ENCODE measurements at regions not wholly inside any gene's neighbourhood (a gene's known extent, or its start where the extent isn't known, plus 50 kb on each side); places are given as distances from the start of the nearest gene placed in this dataset.

DNA sequence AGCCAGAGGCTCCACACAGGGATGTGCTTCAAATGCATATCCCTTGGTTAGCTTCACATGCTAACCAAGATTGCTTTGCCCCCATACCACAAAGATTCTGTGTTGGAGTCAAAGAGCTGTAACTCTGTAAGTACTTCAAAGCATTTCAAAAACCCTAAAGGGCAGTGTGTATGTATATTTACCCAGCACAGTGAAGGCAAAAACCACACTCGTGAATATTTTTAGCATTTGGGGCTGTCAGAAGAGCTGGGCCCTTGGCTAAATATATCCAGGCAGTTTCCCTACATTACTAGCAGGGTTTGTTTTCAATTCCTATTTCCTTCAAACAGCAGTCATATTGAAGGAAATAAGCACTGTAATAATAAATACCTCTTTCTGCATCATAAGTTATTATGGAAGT is 84.2 kb upstream of the STEAP1B start:
- Histone ChIP-seq H2AFZ (ENCODE audit: insufficient read depth, low read depth, low read length, poor library complexity, severe bottlenecking) (no peak overlapping the region), H3K27ac (ENCODE audit: low read length in 2 of 2) (peak overlapping the region in 1 of 2 donors; percentile 24), H3K9ac (ENCODE audit: low read length) (peak overlapping the region; percentile 28), H3K27me3 (replicated peaks in 1 of 4; ENCODE audit: control extremely low read depth in 1 of 4, control insufficient read depth in 3 of 4, insufficient read depth in 4 of 4, low read length in 3 of 4) (no peaks in the 10 kb centered on the region), H3K4me1 (ENCODE audit: control insufficient read depth in 2 of 2, insufficient read depth in 2 of 2, low read length in 2 of 2) (peaks cover 47 to 50% of the 10 kb centered on the region in 2 donors), H3K9me3 (ENCODE audit: control extremely low read depth in 1 of 3, control insufficient read depth in 2 of 3, insufficient read depth in 1 of 3, low read length in 2 of 3) (no peaks in the 10 kb centered on the region), H3K36me3 (replicated peaks in 1 of 2; ENCODE audit: control extremely low read depth in 1 of 2, control insufficient read depth in 1 of 2, extremely low read depth in 1 of 2, insufficient read depth in 2 of 2, low read length in 1 of 2) (peaks cover 0 to 11% of the 10 kb centered on the region in 2 experiments), H4K20me1 (ENCODE audit: control insufficient read depth, insufficient read depth, low read length, poor library complexity, severe bottlenecking) (no peaks in the 10 kb centered on the region), H3K4me2 (replicated peaks; ENCODE audit: low read depth, low read length, poor library complexity, severe bottlenecking) (peak overlapping the region; percentile 54), H3K79me2 (ENCODE audit: control insufficient read depth, insufficient read depth, low read length) (peaks cover 3% of the 10 kb centered on the region), H3K4me3 (ENCODE audit: control extremely low read depth in 1 of 5, extremely low read depth in 1 of 5, insufficient read depth in 1 of 5, low read depth in 2 of 5, low read length in 4 of 5) (no peak overlapping the region)
- ATAC-seq (ENCODE audit: low read depth) (no peak), DNase-seq (no peak)
- CTCF ChIA-PET, result interaction anchor here (1.4 to 5.9 kb wide), 3 partner anchors 25 to 144 kb away, joined by 4 to 48 read pairs (median 6); partner anchors contain the start of gene IL6
- Mint-ChIP-seq H3K27ac (peak overlapping the region; percentile 11), H3K27me3 (no peaks in the 10 kb centered on the region), H3K4me1 (peaks cover 61% of the 10 kb centered on the region), H3K4me3 (peak overlapping the region; percentile 46), H3K9me3 (ENCODE audit: insufficient read depth) (peaks cover 2% of the 10 kb centered on the region)
- POLR2A ChIA-PET, result no interaction called here
- intact Hi-C loops (cut with micrococcal nuclease), result no loop called here
- no peak for TF ChIP-seq EZH2 (IDR thresholded peaks at IDR 0.05; ENCODE audit: borderline replicate concordance, insufficient read depth, low read depth, low read length, poor library complexity, severe bottlenecking)
- TF ChIP-seq, protein P1, sequence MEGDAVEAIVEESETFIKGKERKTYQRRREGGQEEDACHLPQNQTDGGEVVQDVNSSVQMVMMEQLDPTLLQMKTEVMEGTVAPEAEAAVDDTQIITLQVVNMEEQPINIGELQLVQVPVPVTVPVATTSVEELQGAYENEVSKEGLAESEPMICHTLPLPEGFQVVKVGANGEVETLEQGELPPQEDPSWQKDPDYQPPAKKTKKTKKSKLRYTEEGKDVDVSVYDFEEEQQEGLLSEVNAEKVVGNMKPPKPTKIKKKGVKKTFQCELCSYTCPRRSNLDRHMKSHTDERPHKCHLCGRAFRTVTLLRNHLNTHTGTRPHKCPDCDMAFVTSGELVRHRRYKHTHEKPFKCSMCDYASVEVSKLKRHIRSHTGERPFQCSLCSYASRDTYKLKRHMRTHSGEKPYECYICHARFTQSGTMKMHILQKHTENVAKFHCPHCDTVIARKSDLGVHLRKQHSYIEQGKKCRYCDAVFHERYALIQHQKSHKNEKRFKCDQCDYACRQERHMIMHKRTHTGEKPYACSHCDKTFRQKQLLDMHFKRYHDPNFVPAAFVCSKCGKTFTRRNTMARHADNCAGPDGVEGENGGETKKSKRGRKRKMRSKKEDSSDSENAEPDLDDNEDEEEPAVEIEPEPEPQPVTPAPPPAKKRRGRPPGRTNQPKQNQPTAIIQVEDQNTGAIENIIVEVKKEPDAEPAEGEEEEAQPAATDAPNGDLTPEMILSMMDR (IDR thresholded peaks at IDR 0.05), result no peak
- WGBS (ENCODE audit: insufficient coverage), result no CpG with 5 or more reads among the region's 1 CpG

DNA sequence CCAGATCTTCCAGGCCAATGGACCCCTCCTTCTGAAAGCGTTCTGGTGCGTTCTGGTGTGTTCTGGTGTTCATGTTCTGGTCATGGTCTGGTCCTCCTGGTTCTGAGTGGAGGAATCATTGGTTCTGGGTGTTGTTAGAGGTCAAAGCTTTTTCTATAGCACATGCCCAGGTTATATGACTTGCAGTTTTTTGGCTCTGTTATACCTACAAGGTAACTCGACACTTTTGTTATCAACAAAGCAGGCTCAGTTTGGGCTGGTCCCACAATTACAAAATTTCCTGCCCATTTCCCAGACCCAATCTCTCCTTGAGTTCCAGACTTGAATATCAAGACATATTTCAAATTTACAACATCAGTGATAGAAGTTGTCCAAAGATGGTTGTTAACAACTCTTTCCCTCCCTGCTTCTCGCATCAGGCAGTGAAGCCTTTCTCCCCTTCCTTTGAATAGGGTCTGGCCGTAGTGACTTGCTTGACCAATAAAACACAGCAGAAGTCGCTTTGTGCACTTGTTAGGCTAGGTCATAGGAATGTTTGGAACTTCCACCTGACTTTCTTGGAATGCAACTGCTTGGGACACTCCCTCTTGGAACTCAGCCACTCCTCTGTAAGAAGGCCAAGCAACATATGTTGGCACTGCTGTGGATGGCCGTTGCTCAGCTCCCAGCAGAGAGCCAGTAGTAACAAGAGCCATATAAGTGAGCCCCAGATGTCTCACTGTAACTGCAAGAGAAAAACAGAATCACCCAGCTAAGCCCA is 83.1 kb upstream of the STEAP1B start:
- Histone ChIP-seq H2AFZ (ENCODE audit: insufficient read depth, low read depth, low read length, poor library complexity, severe bottlenecking) (no peak overlapping the region), H3K79me2 (ENCODE audit: control insufficient read depth, insufficient read depth, low read length) (peaks cover 3% of the 10 kb centered on the region), H3K27ac (ENCODE audit: low read length in 2 of 2) (no peak overlapping the region), H3K36me3 (replicated peaks in 1 of 2; ENCODE audit: control extremely low read depth in 1 of 2, control insufficient read depth in 1 of 2, extremely low read depth in 1 of 2, insufficient read depth in 2 of 2, low read length in 1 of 2) (peaks cover 0 to 11% of the 10 kb centered on the region in 2 experiments), H4K20me1 (ENCODE audit: control insufficient read depth, insufficient read depth, low read length, poor library complexity, severe bottlenecking) (no peaks in the 10 kb centered on the region), H3K9ac (ENCODE audit: low read length) (no peak overlapping the region), H3K27me3 (replicated peaks in 1 of 4; ENCODE audit: control extremely low read depth in 1 of 4, control insufficient read depth in 3 of 4, insufficient read depth in 4 of 4, low read length in 3 of 4) (no peaks in the 10 kb centered on the region), H3K4me2 (replicated peaks; ENCODE audit: low read depth, low read length, poor library complexity, severe bottlenecking) (peak overlapping the region; percentile 54), H3K9me3 (ENCODE audit: control extremely low read depth in 1 of 3, control insufficient read depth in 2 of 3, insufficient read depth in 1 of 3, low read length in 2 of 3) (no peaks in the 10 kb centered on the region), H3K4me1 (ENCODE audit: control insufficient read depth in 2 of 2, insufficient read depth in 2 of 2, low read length in 2 of 2) (peaks cover 46 to 52% of the 10 kb centered on the region in 2 donors), H3K4me3 (ENCODE audit: control extremely low read depth in 1 of 5, extremely low read depth in 1 of 5, insufficient read depth in 1 of 5, low read depth in 2 of 5, low read length in 4 of 5) (no peak overlapping the region)
- Mint-ChIP-seq H3K27ac (peak overlapping the region; percentile 39), H3K9me3 (ENCODE audit: insufficient read depth) (peaks cover 2% of the 10 kb centered on the region), H3K4me3 (no peak overlapping the region), H3K4me1 (peaks cover 59% of the 10 kb centered on the region), H3K27me3 (no peaks in the 10 kb centered on the region)
- whole genome bisulfite sequencing (ENCODE audit: insufficient coverage), result 100% methylated on average over 2 of the region's 7 CpGs
- intact Hi-C loops (cut with micrococcal nuclease), result no loop called here
- CTCF ChIA-PET, result interaction anchor here (1.4 to 5.9 kb wide), 3 partner anchors 23 to 145 kb away, joined by 4 to 48 read pairs (median 6); partner anchors contain the start of gene IL6
- TF ChIP-seq, protein P1 (IDR thresholded peaks at IDR 0.05), result no peak
- no peak for TF ChIP-seq EZH2 (IDR thresholded peaks at IDR 0.05; ENCODE audit: borderline replicate concordance, insufficient read depth, low read depth, low read length, poor library complexity, severe bottlenecking)
- no peak for DNase-seq
- POLR2A ChIA-PET, result no interaction called here
- no peak for ATAC-seq (ENCODE audit: low read depth)

All from B cell (primary cell).